Vagina (tissue), 2 donors: ENCODE measurements at regions not wholly inside any gene's neighbourhood (a gene's known extent, or its start where the extent isn't known, plus 50 kb on each side); places are given as distances from the start of the nearest gene placed in this dataset.

ENCODE experiments used
- DNase-seq, 2 donors: peaks; one replicate each; pipeline ENCODE4 v3.0.0-alpha.2; 2017; ENCODE audit errors: extremely low spot score in 2 of 2
- H3K27ac ChIP-seq: fragments of 200-600 bp; sonication (generic); one replicate; pipeline ENCODE4 v1.5.1; 2019
- H3K27me3 ChIP-seq: fragments of 200-600 bp; sonication (generic); one replicate; pipeline ENCODE4 v1.5.1; 2019
- H3K36me3 ChIP-seq, 2 donors: fragments of 200-600 bp; sonication (generic); one replicate each; pipeline ENCODE4 v1.5.1; 2017 to 2019
- H3K4me1 ChIP-seq: fragments of 200-600 bp; sonication (generic); one replicate; pipeline ENCODE4 v1.5.1; 2019
- H3K4me3 ChIP-seq, 2 donors: fragments of 200-600 bp; sonication (generic); 1 replicate in 1 of 2; 2 replicates in 1 of 2; pipeline ENCODE4 v1.5.1; 2016 to 2019
- H3K9me3 ChIP-seq: fragments of 200-600 bp; sonication (generic); one replicate; pipeline ENCODE4 v1.5.1; 2019
- POLR2A ChIP-seq, 2 donors: fragments of 450-650 bp; IDR thresholded peaks; one replicate each; pipeline ENCODE4 v1.6.1; 2017; ENCODE audit warnings: antibody characterized with exemption in 2 of 2, mild to moderate bottlenecking in 2 of 2, moderate library complexity in 2 of 2
- POLR2AphosphoS5 ChIP-seq, 2 donors: sonication (generic); formaldehyde crosslinking; IDR thresholded peaks; one replicate each; pipeline ENCODE4 v1.9.0; 2017; ENCODE audit warnings: antibody characterized with exemption in 2 of 2, mild to moderate bottlenecking in 2 of 2, low read depth in 1 of 2; ENCODE audit not compliant: insufficient read depth in 1 of 2
- intact Hi-C: fragments of 100-400 bp; cut with DNase I; formaldehyde crosslinking; loops from one replicate; pipeline ENCODE4 v1.15.1; 2023
- TF ChIP-seq, protein P1 (sequence below), 3 experiments: fragments of 450-650 bp in 2 of 3; fragments of 200-600 bp in 1 of 3; sonication (generic) in 1 of 3; IDR thresholded peaks; one replicate each; pipeline ENCODE4 v1.5.1; 2017 to 2019; ENCODE audit warnings: antibody characterized with exemption in 3 of 3, mild to moderate bottlenecking in 2 of 3, moderate library complexity in 2 of 3

DNA sequence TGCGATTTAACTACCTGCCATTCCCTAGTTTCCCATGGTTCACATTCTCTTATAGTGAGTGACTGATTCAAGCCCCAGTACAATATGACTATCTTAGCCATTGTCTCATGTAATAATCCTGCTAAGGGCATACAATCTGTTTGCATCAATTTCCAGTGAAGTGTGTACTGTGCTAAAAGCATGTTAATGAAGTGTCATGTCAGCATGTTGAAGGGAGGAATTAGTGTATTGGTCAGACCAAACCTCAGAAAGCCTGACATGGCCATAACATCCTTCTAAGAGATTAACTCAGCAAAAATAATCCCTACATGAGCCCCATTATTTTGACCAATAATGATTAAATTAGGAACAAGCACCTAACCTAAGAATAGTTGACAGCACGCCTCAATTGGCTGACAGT lies 442.4 kb downstream of the ENC1 start:
- TF ChIP-seq POLR2A (IDR thresholded peaks at IDR 0.05) (no peak), POLR2AphosphoS5 (IDR thresholded peaks at IDR 0.05; ENCODE audit: insufficient read depth in 1 of 2, low read depth in 1 of 2) (no peak)
- TF ChIP-seq, protein P1, sequence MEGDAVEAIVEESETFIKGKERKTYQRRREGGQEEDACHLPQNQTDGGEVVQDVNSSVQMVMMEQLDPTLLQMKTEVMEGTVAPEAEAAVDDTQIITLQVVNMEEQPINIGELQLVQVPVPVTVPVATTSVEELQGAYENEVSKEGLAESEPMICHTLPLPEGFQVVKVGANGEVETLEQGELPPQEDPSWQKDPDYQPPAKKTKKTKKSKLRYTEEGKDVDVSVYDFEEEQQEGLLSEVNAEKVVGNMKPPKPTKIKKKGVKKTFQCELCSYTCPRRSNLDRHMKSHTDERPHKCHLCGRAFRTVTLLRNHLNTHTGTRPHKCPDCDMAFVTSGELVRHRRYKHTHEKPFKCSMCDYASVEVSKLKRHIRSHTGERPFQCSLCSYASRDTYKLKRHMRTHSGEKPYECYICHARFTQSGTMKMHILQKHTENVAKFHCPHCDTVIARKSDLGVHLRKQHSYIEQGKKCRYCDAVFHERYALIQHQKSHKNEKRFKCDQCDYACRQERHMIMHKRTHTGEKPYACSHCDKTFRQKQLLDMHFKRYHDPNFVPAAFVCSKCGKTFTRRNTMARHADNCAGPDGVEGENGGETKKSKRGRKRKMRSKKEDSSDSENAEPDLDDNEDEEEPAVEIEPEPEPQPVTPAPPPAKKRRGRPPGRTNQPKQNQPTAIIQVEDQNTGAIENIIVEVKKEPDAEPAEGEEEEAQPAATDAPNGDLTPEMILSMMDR (IDR thresholded peaks at IDR 0.05), result no peak
- intact Hi-C loops, result no loop called here
- Histone ChIP-seq H3K9me3 (no peaks in the 10 kb centered on the region), H3K27ac (no peak overlapping the region), H3K4me1 (no peaks in the 10 kb centered on the region), H3K4me3 (no peak overlapping the region), H3K27me3 (no peaks in the 10 kb centered on the region), H3K36me3 (no peaks in the 10 kb centered on the region)
- DNase-seq, result no peak

DNA sequence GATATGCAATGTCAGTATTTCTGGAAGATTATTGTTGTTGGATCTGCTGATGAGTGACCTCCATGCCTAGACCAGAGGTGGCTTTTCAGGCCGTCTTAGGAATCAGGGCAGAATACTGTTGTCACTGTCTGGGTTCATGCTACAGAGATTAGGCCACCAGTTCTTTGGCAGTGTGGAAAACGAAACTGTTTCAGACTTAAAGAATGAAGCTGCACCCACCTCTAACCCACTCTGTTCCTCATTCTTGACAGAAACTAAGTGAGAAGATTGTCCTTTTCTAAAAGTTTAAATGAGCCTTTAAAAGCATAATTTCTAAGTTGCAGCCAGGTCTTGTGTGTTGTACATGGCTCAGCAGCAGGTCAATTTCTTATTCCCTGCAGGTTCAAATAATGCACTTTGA lies 444.3 kb downstream of the ENC1 start:
- Histone ChIP-seq H3K27me3 (no peaks in the 10 kb centered on the region), H3K27ac (no peak overlapping the region), H3K4me1 (no peaks in the 10 kb centered on the region), H3K9me3 (no peaks in the 10 kb centered on the region), H3K36me3 (no peaks in the 10 kb centered on the region), H3K4me3 (no peak overlapping the region)
- no peak for DNase-seq
- intact Hi-C loops, result no loop called here
- no peak for TF ChIP-seq POLR2A (IDR thresholded peaks at IDR 0.05)
- TF ChIP-seq, protein P1 (IDR thresholded peaks at IDR 0.05), result no peak
- no peak for TF ChIP-seq POLR2AphosphoS5 (IDR thresholded peaks at IDR 0.05; ENCODE audit: insufficient read depth in 1 of 2, low read depth in 1 of 2)

DNA sequence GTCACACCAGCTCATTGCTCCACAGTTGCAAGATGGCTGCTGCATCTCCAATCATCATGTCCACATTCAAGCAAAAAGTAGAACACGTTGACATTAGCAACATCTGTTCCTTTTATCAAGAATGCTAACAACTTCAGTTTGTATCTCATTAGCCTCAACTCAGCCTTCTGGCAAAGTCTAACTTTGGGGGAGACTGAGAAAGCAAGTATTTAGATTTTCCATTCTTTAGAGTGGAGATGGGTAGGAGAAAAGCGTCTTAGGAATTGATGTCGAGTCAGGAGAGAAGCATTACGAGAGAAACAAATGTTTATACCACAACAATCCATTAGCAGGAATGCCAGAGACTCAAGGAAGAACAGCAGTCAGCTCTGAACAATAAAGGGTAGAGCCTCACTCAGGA lies 446.3 kb downstream of the ENC1 start:
- H3K4me1 ChIP-seq, result no peaks in the 10 kb centered on the region
- DNase-seq, result no peak

DNA sequence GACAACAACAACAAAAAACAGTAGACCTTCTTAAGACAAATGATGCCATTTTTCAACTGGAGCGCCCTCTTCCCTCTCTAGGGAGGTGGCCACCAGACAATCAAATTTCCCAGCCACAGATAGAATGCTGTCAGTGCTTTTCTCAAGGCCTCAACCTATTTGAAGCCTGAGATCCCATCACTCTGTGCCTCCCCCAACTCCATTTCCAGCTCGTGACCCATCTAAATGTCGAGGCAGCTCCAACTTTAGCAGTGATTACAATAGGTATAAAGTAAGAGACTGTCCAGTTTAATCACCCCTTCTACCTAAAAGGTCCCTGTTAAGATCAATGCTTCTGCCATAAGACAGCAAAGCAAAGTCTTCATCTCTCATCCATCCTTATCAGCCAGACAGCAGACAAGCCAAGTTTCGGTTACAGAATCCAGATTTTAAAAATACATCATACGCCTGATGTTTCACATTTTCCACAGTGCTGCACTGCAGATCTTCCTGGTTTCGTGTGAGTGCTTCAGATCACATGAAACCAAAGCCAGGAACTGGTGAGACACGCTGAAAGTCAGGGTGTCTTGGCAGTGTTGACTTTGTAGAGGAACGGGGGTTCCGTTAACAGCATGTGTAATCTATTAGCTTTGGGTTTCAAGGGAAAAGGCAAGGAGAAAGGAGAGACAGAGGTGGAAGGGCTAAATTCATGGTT lies 447.8 kb downstream of the ENC1 start:
- Histone ChIP-seq H3K27ac (peak overlapping the region; percentile 51), H3K4me1 (no peaks in the 10 kb centered on the region), H3K27me3 (no peaks in the 10 kb centered on the region), H3K36me3 (no peaks in the 10 kb centered on the region), H3K9me3 (no peaks in the 10 kb centered on the region), H3K4me3 (no peak overlapping the region)
- TF ChIP-seq POLR2A (IDR thresholded peaks at IDR 0.05) (no peak), POLR2AphosphoS5 (IDR thresholded peaks at IDR 0.05; ENCODE audit: insufficient read depth in 1 of 2, low read depth in 1 of 2) (no peak)
- TF ChIP-seq, protein P1 (IDR thresholded peaks at IDR 0.05), result no peak
- intact Hi-C loops, result no loop called here
- DNase-seq, result no peak

More for the DNA sequence above, 446.3 kb downstream of the ENC1 start:
- H3K27ac ChIP-seq, result no peak overlapping the region
- H3K9me3 ChIP-seq, result no peaks in the 10 kb centered on the region
- no peaks in the 10 kb centered on the region for H3K36me3 ChIP-seq
- intact Hi-C loops, result no loop called here
- no peaks in the 10 kb centered on the region for H3K27me3 ChIP-seq
- no peak overlapping the region for H3K4me3 ChIP-seq
- TF ChIP-seq, protein P1 (IDR thresholded peaks at IDR 0.05), result no peak
- TF ChIP-seq POLR2AphosphoS5 (IDR thresholded peaks at IDR 0.05; ENCODE audit: insufficient read depth in 1 of 2, low read depth in 1 of 2) (no peak), POLR2A (IDR thresholded peaks at IDR 0.05) (no peak)

DNA sequence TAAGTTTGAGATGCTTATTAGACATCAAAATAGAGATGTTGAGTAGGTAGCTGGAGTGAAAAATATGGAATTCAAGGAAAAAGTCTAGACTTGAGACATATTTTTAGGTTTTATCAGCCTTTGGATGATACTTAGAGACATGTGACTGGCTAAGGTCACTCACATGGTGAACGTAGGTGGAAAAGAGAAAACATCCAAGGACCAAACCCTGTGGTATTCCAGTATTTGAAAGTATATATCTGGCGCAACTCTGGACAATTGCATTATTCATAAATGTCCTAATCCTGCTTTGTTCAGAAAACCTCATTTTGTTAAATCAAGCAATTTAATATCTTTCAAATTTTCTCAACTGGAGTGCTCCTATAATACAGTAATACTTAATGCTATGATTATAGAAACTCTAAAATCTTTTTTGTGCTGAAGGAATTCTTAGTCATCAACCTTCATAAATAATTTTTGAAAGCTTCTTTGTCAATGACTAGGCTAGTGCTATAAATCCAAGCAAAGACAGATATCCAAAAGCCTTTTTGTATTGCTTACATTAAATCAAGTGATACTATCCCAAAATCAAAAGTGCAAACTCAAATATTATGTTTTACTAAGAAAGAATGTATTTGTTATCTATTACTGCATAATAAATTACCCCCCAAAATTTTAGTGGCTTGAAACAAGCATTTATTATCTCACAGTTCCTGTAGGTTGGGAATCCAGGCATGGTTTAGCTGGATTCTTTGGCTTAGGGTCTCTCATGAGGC lies 452.0 kb downstream of the ENC1 start:
- Histone ChIP-seq H3K36me3 (no peaks in the 10 kb centered on the region), H3K27me3 (no peaks in the 10 kb centered on the region), H3K4me3 (no peak overlapping the region), H3K27ac (no peak overlapping the region), H3K9me3 (no peaks in the 10 kb centered on the region), H3K4me1 (no peaks in the 10 kb centered on the region)
- DNase-seq, result no peak
- no peak for TF ChIP-seq POLR2AphosphoS5 (IDR thresholded peaks at IDR 0.05; ENCODE audit: insufficient read depth in 1 of 2, low read depth in 1 of 2)
- no peak for TF ChIP-seq POLR2A (IDR thresholded peaks at IDR 0.05)
- TF ChIP-seq, protein P1 (IDR thresholded peaks at IDR 0.05), result no peak
- intact Hi-C loops, result no loop called here
